ENCODE measurements at regions not wholly inside any gene's neighbourhood (a gene's known extent, or its start where the extent isn't known, plus 50 kb on each side); places are given as distances from the start of the nearest gene placed in this dataset.
"Not testable (repeated sequence)": the region's sequence is repeated elsewhere in the genome, so short reads cannot be mapped to it uniquely, and the experiment has no call there.

DNA sequence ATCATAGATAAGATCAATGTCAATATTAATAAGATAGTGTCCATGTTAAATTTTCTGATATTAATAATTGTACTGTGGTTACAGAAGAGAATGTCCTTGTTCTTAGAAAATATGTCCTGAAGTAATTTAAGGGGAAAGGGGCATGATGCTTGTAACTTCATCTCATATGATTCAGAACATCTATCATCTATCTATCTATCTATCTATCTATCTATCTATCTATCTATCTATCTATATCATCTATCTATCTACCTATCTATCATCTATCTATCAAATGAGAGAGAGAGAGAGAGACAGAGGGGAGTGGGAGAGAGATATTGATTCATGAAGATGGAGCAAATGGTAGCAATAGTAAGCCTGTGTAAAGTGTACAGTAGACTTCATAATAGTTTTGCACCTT, 124.8 kb upstream of the FAT1 start:
- DNase-seq, result no peak

DNA sequence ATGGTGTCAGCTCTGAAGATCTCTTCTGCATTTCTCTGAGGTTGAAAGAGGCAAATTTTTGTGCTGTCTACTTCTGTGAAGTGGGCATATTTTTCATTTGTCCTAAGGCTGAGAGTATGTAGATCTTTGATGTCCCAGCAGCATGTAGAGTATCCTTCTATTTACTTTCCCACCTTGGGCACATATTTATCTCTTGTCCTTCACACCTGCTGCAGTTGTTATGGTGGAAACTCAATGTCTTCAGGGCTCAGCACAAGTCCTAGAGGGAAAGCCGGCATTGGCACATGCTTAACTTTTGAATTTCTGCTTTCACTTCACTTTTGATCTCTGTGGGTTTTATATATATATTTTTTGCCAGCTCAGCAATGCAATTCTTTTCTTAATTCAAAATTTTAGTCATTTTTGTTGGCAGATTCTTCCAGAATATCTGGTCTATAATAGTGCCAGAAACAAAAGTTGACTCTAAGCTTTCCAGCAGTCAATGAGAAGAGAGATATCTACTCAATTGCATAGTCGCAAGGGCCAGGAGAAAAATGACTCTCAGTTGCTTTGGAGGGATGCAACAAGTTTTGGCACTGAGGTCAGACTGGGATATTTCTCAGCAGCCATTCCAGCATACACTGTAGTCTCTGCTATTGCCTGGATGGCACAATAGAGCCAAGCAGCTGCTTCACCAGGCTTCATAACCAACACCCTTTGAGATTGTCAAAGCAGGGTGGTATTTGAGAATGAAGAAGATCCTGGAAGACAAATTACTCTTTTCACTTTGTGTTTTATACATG, 127.8 kb upstream of the FAT1 start:
- DNase-seq, result no peak

- no peak for DNase-seq
Observed at GRCh38 chr4:186852073-186852420, 128.4 kb upstream of the FAT1 start.

GRCh38 chr4:186852964-186853391, 129.3 kb upstream of the FAT1 start:
- no peak for DNase-seq

DNA sequence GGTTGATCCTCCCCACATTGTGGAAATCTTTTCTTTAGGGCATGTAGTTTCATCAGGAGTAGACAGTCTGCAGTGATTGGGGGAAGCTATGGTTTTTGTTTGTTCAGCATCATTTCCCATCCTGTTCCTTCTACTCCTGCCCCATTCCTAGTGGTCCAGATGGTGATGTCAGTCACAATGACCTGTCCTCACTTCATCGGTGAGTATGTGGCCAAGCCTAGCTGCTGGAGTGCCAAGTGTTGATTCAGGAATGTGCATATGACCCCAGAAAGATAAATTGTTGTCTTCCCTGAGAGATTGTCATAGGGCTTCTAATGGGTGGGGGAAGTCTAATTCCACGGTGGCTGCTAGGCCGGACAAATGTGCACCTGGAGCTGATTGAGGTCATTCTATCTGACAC, 130.6 kb upstream of the FAT1 start:
- DNase-seq, result no peak

DNA sequence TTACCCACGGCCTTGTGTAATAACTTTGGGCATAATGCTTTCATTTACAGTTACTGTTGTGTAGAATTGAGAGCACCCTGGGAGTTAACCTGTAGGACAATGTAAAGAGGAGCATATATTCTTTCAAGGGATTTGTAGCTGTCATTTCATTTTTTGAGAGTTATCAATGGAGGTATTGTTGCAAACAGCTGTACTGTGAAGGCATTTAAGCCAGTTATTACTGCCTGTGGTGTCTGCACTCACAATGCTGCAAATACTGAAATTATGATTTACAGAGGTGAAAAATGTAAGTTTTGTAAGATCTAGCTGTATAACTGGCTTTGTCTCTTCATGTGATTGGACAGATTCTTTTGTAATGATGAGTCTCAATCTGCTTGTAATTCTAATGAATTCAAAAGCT, 131.5 kb upstream of the FAT1 start:
- no peak for DNase-seq

DNA sequence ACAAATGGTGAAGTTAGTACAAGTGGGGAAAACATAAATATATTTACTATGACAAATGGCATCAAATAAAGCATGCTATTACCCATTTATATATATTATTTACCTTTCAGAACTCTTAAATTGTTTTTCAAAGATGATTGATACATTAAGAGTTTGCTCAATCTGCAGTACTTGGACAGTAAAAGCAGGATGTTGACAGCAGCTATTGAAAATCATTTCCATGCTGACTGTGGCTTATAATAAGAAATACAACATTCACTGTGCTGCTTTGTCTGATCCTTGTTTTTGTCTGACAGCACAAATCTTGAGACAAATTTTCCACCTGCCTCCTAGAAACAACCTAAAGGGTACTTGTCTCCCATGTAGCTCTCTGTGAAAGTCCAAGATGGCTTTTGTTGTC, 134.1 kb upstream of the FAT1 start:
- no peak for DNase-seq

DNA sequence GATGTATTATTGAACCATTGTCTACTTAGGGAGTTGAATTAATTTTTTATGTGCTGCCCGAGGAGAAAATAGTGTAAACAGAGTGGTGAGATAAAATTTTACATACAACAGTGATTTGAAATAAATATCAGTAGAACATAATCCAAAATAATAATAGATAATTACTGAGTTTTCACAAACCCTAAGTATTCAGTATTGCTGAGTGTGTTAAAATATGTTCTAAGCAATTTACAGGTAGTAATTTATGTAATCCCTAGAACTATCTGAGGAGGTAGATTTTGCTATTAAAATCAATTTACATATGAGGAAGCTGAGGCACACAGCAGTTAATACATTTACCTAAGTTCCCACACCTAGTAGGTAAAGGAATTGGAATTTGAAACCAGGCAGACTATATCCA, 134.7 kb upstream of the FAT1 start:
- no peak for DNase-seq

DNA sequence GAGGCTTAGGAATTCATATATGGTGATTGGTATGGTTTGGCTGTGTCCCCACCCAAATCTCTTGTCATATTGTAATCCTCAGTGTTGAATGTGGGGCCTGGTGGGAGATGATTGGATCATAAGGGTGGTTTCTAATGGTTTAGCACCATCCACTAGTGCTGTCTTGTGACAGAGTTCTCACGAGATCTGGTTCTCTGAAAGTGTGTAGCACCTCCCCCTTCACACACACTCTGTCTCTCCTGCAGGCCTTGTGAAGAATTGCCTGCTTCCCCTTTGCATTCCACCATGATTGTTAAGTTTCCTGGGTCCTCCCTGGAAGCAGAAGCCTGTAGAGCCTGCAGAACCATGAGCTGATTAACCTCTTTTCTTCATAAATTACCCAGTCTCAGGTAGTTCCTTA, 135.8 kb upstream of the FAT1 start:
- DNase-seq, result no peak

GRCh38 chr4:186861317-186861716, 137.7 kb upstream of the FAT1 start:
- DNase-seq, result no peak

DNA sequence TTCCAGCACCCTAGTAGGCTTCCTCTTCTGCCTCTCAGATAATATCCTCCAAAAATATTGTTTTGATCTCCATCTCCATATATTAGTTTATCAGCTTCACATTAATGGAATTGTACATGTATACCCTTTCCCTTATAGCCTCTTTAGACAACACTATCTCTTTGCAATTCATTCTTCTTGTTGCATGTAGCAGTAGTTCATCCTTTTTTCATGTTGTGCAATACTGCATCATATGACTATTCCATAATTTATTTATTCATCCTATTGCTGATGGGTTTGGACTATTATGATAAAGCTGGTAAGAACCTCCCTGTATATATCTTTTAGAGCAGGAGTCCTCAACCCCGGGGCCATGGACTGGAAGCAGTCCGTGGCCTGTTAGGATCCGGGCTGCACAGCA, 148.2 kb upstream of the FAT1 start:
- no peak for DNase-seq

GRCh38 chr4:186873095-186873494, 149.4 kb upstream of the FAT1 start:
- DNase-seq, result not testable (repeated sequence)

DNA sequence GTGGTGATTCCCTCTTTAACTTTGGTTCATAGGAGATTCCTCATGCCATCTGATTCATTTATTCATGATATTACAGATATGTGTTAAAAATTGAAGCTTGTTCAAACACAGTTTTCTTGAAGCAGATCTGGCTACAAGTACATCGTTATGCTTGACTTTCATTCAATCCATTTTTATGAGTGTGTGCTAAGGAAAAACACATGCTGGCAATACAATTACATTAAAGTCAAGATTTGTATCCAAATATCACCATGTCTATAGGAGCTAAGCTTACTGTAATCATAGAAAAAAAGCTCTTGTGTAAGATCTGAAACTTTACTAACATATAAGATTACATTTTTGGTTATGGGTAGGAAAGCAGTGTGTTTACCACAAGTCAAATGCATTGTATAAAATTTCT, 151.8 kb upstream of the FAT1 start:
- DNase-seq, result no peak

DNA sequence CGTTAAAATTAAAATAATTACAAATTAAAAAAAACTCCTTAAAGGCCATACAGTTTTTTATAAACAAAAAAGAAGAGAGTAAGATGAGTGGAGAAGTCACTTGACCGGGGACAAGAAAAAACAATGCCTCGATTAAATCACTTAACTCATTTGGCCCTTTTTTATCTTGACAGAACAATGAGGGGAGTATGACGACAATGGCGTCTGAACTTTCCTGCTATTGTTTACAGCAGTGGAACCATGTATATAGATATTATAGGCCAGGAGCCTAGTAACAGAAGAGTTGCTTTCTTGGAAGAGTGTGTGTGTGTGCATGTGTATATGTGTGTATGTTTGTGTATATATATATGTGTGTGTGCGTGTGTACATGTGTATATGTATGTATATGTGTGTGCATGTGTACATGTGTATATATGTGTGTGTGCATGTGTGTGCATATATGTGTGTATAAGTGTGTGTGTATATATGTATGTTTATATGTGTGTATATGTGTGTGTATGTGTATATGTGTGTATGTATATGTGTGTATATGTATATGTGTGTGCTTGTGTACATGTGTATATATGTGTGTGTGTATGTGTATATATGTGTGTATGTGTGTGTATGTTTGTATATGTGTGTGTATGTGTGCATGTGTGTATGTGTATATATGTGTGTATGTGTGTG, 153.4 kb upstream of the FAT1 start:
- DNase-seq, result no peak

GRCh38 chr4:186878203-186878776, 154.6 kb upstream of the FAT1 start:
- DNase-seq, result no peak

GRCh38 chr4:186881521-186882220, 158.0 kb upstream of the FAT1 start:
- no peak for DNase-seq

DNA sequence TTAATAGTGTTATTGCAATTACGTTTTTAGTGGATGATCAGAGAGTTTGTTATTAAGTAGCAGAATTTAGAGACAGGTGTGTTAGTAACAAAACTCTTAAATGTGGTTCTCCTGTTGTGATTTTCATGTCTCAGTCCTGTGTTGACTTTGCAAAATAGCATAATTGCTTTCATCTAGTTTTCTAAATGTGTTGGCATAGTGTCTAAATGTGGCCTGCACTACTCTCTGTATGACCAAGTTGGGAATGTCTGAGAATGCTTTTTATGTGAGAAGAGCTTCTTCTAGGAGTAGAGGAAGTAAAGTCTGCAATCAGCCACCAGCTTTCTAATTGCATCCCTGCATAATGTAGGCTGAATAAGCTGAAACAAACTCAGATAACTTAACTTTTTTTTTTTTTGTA, 158.6 kb upstream of the FAT1 start:
- no peak for DNase-seq

GRCh38 chr4:186885289-186885688, 161.6 kb upstream of the FAT1 start:
- no peak for DNase-seq

GRCh38 chr4:186886759-186887158, 163.1 kb upstream of the FAT1 start:
- DNase-seq, result no peak

GRCh38 chr4:186887291-186887700, 163.6 kb upstream of the FAT1 start:
- no peak for DNase-seq

DNA sequence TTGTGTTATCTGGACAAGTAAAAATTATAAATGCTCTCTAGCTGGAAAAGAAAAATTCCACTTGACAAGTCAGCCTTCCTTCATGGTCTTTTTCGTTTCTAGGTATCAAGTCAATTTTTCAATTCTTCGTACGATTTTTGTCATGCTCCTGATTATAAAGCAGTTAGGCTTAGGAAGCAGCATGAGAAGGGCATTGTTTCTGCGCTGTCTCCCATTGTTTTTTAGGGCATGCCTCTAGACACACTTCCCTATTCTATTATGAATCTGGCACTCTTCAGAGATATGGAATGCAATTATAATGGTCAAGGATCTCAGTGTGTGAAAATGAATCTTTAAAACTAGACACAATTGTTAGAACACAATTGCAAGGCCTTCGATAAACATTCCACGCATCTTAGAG, 164.1 kb upstream of the FAT1 start:
- DNase-seq, result no peak

GRCh38 chr4:186889876-186890643, 166.4 kb upstream of the FAT1 start:
- no peak for DNase-seq

- no peak for DNase-seq
Observed at GRCh38 chr4:186891859-186892486, 168.3 kb upstream of the FAT1 start.

Measured in hematopoietic multipotent progenitor cell treated with erythropoietin and hydrocortisone succinate and interleukin-3 and kit ligand, for 8 days (in vitro differentiated cells).